KMS-11 (cell line): ENCODE measurements at regions not wholly inside any gene's neighbourhood (a gene's known extent, or its start where the extent isn't known, plus 50 kb on each side); places are given as distances from the start of the nearest gene placed in this dataset.

ENCODE experiments used
- H2AFZ ChIP-seq: fragments of 200-600 bp; sonication (generic); 2 replicates; pipeline ENCODE4 v1.6.1; 2016; ENCODE audit warnings: antibody characterized with exemption, mixed run types, low read depth
- H3K27ac ChIP-seq: fragments of 200-600 bp; sonication (generic); 2 replicates; pipeline ENCODE4 v1.6.1; 2016; ENCODE audit warnings: mild to moderate bottlenecking, mixed run types
- H3K27me3 ChIP-seq: fragments of 200-600 bp; sonication (generic); 2 replicates; pipeline ENCODE4 v1.6.1; 2017; ENCODE audit warnings: mild to moderate bottlenecking, low read depth, mixed run types, moderate library complexity; ENCODE audit not compliant: insufficient read depth
- H3K36me3 ChIP-seq: fragments of 200-600 bp; sonication (generic); 2 replicates; pipeline ENCODE4 v1.6.1; 2017; ENCODE audit warnings: mild to moderate bottlenecking, mixed run types; ENCODE audit not compliant: insufficient read depth
- H3K4me1 ChIP-seq: fragments of 200-600 bp; sonication (generic); 2 replicates; pipeline ENCODE4 v1.6.1; 2016; ENCODE audit warnings: mild to moderate bottlenecking, low read depth, mixed run types; ENCODE audit not compliant: poor library complexity, severe bottlenecking
- H3K4me2 ChIP-seq: fragments of 200-600 bp; sonication (generic); 2 replicates; pipeline ENCODE4 v1.7.0; 2016; ENCODE audit warnings: mild to moderate bottlenecking, mixed run types
- H3K4me3 ChIP-seq: fragments of 200-600 bp; sonication (generic); IDR thresholded peaks from 2 replicates; pipeline ENCODE4 v1.6.1; 2017; ENCODE audit warnings: low read depth, low read length, mixed read lengths; ENCODE audit not compliant: insufficient read depth
- H3K79me2 ChIP-seq: fragments of 200-600 bp; sonication (generic); 2 replicates; pipeline ENCODE4 v1.6.1; 2016; ENCODE audit warnings: low read depth, mixed run types; ENCODE audit not compliant: insufficient read depth
- H3K9ac ChIP-seq: fragments of 200-600 bp; sonication (generic); 2 replicates; pipeline ENCODE4 v1.6.1; 2016; ENCODE audit warnings: mild to moderate bottlenecking, mixed run types
- H4K20me1 ChIP-seq: fragments of 200-600 bp; sonication (generic); 2 replicates; pipeline ENCODE4 v1.6.1; 2016; ENCODE audit warnings: mild to moderate bottlenecking, mixed run types; ENCODE audit not compliant: insufficient read depth
- TF ChIP-seq, protein P1 (sequence below): fragments of 200-600 bp; sonication (generic); conservative IDR thresholded peaks from 2 replicates; pipeline ENCODE4 v1.6.1; 2017; ENCODE audit warnings: low read depth, mild to moderate bottlenecking, antibody characterized with exemption, low read length, moderate library complexity, mixed read lengths

DNA sequence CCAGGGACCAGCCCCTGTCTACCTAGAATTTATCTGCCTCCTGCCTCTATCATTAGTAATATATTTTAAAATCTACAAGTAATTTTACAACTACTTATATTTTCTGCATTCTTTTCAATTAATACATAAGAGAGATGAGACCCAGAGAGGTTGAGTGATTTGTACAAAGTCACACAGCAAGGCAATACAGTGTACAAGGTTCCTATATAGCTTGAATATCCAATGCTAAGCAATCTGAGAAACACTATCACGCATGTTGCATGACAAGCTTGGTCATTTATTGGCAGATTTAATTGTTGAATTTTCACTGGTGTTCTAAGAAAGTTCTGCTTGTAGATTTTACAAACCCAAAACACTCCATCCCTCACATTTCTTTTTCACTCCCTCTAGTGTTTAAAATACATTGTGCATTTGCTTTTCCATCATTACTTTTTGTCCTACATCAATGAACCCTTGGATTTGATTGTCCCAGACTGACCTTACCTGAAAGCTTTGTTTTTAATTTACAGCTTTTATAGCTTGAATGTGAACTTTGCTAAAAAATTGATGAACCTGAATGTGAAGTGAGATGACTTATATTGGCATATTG, 520.9 kb upstream of the CITED2 start:
- Histone ChIP-seq H2AFZ (no peak overlapping the region), H3K27me3 (no peaks in the 10 kb centered on the region), H3K4me3 (no peak overlapping the region), H3K27ac (no peak overlapping the region), H3K9ac (no peak overlapping the region), H3K79me2 (no peaks in the 10 kb centered on the region), H3K36me3 (no peaks in the 10 kb centered on the region), H4K20me1 (no peaks in the 10 kb centered on the region), H3K4me1 (no peaks in the 10 kb centered on the region), H3K4me2 (no peak overlapping the region)
- TF ChIP-seq, protein P1, sequence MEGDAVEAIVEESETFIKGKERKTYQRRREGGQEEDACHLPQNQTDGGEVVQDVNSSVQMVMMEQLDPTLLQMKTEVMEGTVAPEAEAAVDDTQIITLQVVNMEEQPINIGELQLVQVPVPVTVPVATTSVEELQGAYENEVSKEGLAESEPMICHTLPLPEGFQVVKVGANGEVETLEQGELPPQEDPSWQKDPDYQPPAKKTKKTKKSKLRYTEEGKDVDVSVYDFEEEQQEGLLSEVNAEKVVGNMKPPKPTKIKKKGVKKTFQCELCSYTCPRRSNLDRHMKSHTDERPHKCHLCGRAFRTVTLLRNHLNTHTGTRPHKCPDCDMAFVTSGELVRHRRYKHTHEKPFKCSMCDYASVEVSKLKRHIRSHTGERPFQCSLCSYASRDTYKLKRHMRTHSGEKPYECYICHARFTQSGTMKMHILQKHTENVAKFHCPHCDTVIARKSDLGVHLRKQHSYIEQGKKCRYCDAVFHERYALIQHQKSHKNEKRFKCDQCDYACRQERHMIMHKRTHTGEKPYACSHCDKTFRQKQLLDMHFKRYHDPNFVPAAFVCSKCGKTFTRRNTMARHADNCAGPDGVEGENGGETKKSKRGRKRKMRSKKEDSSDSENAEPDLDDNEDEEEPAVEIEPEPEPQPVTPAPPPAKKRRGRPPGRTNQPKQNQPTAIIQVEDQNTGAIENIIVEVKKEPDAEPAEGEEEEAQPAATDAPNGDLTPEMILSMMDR = peak; percentile 20; the same call in 1 of the 2 replicates

GRCh38 chr6:139894271-139894670, 519.8 kb upstream of the CITED2 start:
- Histone ChIP-seq H3K4me3 (no peak overlapping the region), H4K20me1 (no peaks in the 10 kb centered on the region), H3K27ac (no peak overlapping the region), H2AFZ (no peak overlapping the region), H3K9ac (no peak overlapping the region), H3K36me3 (no peaks in the 10 kb centered on the region), H3K79me2 (no peaks in the 10 kb centered on the region), H3K4me1 (no peaks in the 10 kb centered on the region), H3K4me2 (no peak overlapping the region), H3K27me3 (no peaks in the 10 kb centered on the region)
- TF ChIP-seq, protein P1 = no peak

GRCh38 chr6:139891471-139891870, 517.0 kb upstream of the CITED2 start:
- Histone ChIP-seq H3K9ac (no peak overlapping the region), H3K27me3 (no peaks in the 10 kb centered on the region), H3K4me1 (no peaks in the 10 kb centered on the region), H4K20me1 (no peaks in the 10 kb centered on the region), H2AFZ (no peak overlapping the region), H3K4me2 (no peak overlapping the region), H3K36me3 (no peaks in the 10 kb centered on the region), H3K27ac (no peak overlapping the region), H3K79me2 (no peaks in the 10 kb centered on the region), H3K4me3 (no peak overlapping the region)
- TF ChIP-seq, protein P1 = no peak

- Histone ChIP-seq H4K20me1 (no peaks in the 10 kb centered on the region), H3K4me2 (no peak overlapping the region), H2AFZ (no peak overlapping the region), H3K79me2 (no peaks in the 10 kb centered on the region), H3K27ac (no peak overlapping the region), H3K9ac (no peak overlapping the region), H3K27me3 (no peaks in the 10 kb centered on the region), H3K4me1 (peaks cover 3% of the 10 kb centered on the region), H3K36me3 (no peaks in the 10 kb centered on the region), H3K4me3 (no peak overlapping the region)
- TF ChIP-seq, protein P1 = no peak
These were observed 514.3 kb upstream of the CITED2 start for GRCh38 chr6:139888681-139889122.
